ENCODE measurements at regions not wholly inside any gene's neighbourhood (a gene's known extent, or its start where the extent isn't known, plus 50 kb on each side); places are given as distances from the start of the nearest gene placed in this dataset.

DNA sequence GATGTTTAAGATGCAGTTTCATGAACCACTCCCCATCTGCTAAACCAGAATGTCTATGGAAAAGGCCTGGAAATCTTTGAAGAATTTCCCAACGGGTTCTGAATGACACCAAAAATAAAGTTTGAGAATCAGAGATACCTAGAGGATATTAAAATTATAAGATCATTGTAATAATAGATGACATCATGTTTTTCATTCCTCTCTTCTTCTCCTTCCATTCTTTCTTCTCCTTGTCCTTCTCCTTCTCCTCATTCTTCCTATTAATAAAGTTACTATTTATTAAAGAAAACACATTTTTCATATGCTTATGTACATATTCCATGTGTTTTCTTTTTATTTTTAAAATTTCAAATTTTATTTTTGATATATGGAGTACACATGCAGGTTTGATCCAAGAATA lies 1449.4 kb downstream of the LRFN5 start:
- CTCF ChIA-PET = no interaction called here
- no peak overlapping the region for H3K4me3 ChIP-seq (ENCODE audit: low read depth, low read length)
- TF ChIP-seq, protein P1, sequence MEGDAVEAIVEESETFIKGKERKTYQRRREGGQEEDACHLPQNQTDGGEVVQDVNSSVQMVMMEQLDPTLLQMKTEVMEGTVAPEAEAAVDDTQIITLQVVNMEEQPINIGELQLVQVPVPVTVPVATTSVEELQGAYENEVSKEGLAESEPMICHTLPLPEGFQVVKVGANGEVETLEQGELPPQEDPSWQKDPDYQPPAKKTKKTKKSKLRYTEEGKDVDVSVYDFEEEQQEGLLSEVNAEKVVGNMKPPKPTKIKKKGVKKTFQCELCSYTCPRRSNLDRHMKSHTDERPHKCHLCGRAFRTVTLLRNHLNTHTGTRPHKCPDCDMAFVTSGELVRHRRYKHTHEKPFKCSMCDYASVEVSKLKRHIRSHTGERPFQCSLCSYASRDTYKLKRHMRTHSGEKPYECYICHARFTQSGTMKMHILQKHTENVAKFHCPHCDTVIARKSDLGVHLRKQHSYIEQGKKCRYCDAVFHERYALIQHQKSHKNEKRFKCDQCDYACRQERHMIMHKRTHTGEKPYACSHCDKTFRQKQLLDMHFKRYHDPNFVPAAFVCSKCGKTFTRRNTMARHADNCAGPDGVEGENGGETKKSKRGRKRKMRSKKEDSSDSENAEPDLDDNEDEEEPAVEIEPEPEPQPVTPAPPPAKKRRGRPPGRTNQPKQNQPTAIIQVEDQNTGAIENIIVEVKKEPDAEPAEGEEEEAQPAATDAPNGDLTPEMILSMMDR (IDR thresholded peaks at IDR 0.05; ENCODE audit: insufficient read depth, low read length, missing control alignments) = no peak
- POLR2A ChIA-PET = no interaction called here
- DNase-seq (ENCODE audit: low read depth, low spot score) = no peak

DNA sequence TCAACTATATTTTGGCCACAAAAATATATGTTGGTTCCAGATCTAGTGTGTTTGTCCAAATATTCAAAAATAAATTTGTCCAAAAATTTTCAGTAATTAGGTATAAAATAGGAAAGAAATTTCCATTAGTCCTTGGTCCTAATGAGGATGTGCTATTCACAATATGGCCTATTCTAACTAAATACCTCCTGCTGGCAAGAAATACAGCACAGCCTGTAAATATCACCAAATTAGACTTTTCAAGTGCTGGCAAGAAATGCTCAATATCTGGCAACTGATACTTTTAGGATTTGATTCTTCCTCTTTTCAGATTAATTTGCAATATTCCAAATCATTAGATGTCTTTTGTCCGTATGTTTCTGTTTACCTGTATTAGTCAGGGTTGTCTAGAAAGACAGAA lies 1446.2 kb downstream of the LRFN5 start:
- TF ChIP-seq, protein P1 (IDR thresholded peaks at IDR 0.05; ENCODE audit: insufficient read depth, low read length, missing control alignments) = no peak
- no peak for DNase-seq (ENCODE audit: low read depth, low spot score)
- no peak overlapping the region for H3K4me3 ChIP-seq (ENCODE audit: low read depth, low read length)
- POLR2A ChIA-PET = no interaction called here
- CTCF ChIA-PET = no interaction called here

DNA sequence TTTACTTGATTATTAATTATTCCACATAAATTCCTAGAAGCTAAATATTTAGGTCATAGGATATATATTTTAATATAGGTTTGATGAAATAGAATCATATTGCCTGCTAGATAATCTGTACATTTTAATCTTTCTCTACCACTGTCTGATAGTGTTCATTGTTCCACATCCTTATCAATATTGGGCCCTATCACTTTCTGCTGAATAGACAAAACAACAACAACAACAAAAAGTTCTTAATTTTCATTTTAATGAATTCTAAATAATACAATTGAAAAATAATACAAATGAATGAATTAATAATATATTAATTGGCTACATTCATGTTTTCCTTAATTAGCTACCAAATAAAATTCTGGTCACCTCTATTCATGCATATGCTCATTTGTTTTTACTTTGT lies 1437.2 kb downstream of the LRFN5 start:
- ChIA-PET POLR2A (no interaction called here), CTCF (no interaction called here)
- TF ChIP-seq, protein P1 (IDR thresholded peaks at IDR 0.05; ENCODE audit: insufficient read depth, low read length, missing control alignments) = no peak
- no peak for DNase-seq (ENCODE audit: low read depth, low spot score)
- no peak overlapping the region for H3K4me3 ChIP-seq (ENCODE audit: low read depth, low read length)

DNA sequence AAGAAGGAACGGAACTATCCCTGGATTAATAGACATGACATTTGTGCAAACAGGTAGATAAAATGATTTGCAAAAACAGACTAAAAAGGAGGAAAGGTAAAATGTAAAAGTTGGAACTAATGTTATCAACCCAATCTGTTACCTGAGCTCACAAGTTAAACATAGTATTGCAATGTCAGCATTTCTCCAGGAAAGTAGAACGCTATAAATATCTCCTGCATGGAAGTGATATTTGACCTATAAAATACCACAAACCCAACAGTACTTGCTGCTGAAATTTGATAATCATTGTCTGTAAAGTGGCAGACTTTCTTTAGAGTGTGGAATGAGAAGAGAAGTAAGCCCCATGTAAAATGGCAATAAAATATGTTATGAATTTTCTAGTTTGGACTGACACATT lies 1435.7 kb downstream of the LRFN5 start:
- TF ChIP-seq, protein P1 (IDR thresholded peaks at IDR 0.05; ENCODE audit: insufficient read depth, low read length, missing control alignments) = no peak
- DNase-seq (ENCODE audit: low read depth, low spot score) = no peak
- no peak overlapping the region for H3K4me3 ChIP-seq (ENCODE audit: low read depth, low read length)
- CTCF ChIA-PET = no interaction called here
- POLR2A ChIA-PET = no interaction called here

DNA sequence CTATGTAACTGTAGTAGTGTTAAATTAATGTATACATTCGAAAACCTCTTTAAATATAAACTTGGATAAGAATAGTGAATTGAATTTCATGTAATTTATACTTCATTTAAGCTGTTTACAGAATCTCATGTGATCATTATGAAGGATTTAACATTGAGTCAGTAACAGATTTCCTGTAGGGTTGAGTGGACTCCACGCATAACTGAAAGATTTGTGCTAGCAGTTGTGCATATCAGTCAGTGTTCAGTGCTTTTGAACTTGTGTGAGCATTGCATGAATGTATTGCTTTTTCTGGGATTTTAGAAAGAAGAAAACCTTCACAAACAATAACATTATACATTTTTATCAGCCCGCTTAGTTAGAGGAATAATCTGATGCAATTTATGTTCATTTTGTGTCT lies 1435.3 kb downstream of the LRFN5 start:
- POLR2A ChIA-PET = no interaction called here
- no peak overlapping the region for H3K4me3 ChIP-seq (ENCODE audit: low read depth, low read length)
- no peak for DNase-seq (ENCODE audit: low read depth, low spot score)
- CTCF ChIA-PET = no interaction called here
- TF ChIP-seq, protein P1 (IDR thresholded peaks at IDR 0.05; ENCODE audit: insufficient read depth, low read length, missing control alignments) = no peak

DNA sequence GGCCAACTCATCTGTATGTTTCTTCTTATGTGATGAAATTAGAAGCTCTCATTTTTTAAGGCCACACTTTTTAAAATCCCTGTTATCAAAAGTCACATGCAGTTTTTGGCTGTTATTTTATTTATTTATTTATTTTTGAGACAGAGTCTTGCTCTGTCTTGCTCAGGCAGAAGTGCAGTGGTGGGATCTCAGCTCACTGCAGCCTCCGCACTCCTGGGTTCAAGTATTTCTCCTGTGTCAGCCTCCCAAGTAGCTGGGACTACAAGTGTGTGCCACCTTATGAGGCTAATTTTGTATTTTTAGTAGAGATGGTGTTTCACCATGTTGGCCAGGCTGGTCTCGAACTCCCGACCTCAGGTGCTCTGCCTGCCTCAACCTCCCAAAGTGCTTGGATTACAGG lies 1434.5 kb downstream of the LRFN5 start:
- TF ChIP-seq, protein P1 (IDR thresholded peaks at IDR 0.05; ENCODE audit: insufficient read depth, low read length, missing control alignments) = no peak
- H3K4me3 ChIP-seq (ENCODE audit: low read depth, low read length) = no peak overlapping the region
- DNase-seq (ENCODE audit: low read depth, low spot score) = no peak
- ChIA-PET CTCF (no interaction called here), POLR2A (no interaction called here)
